HTR-8/SVneo (cell line): ENCODE measurements at regions not wholly inside any gene's neighbourhood (a gene's known extent, or its start where the extent isn't known, plus 50 kb on each side); places are given as distances from the start of the nearest gene placed in this dataset.
A peak's percentile ranks its signal among the peaks of the same experiment; 100 is the strongest.
"Not testable (repeated sequence)": the region's sequence is repeated elsewhere in the genome, so short reads cannot be mapped to it uniquely, and the experiment has no call there.

Source experiments
- DNase-seq: peaks from one replicate; pipeline ENCODE4 v3.0.0; 2011; ENCODE audit warnings: low spot score, mixed read lengths; ENCODE audit not compliant: insufficient read length
- FAIRE-seq: peaks from 2 replicates; lab custom pipeline; 2011; peaks lifted over from hg19 to GRCh38; lab: Jason Lieb, UNC

- DNase-seq, result no peak
- FAIRE-seq, result no peak
Observed at GRCh38 chr17:74118504-74118903, 85.0 kb upstream of the RPL38 start.

DNA sequence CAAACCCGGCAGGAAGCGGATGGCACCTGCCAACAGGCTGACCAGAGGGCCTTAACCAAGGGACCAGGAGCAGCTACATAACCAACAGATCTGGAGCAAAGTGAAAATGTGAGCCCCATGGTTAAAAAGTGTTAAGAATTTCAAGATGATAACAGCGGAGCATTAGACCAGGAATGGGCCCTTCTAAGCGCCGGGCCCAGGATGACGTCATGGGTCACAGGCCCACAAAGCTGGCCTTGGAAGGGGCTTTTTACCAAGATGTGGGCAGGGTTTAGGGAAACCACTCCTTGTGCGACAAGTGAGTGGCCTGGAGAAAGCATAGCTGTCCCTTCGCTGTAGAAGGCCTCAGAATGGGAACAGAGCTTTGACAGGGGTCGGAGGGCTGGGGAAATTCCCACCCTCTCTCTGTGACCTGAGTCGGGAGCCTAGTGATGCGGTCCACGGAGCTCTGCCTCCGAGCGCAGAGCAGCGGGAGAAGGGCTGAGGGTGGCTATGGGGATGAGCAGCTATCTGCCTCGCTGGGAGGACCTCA is 84.4 kb upstream of the RPL38 start:
- FAIRE-seq, result no peak
- DNase-seq, result no peak

DNA sequence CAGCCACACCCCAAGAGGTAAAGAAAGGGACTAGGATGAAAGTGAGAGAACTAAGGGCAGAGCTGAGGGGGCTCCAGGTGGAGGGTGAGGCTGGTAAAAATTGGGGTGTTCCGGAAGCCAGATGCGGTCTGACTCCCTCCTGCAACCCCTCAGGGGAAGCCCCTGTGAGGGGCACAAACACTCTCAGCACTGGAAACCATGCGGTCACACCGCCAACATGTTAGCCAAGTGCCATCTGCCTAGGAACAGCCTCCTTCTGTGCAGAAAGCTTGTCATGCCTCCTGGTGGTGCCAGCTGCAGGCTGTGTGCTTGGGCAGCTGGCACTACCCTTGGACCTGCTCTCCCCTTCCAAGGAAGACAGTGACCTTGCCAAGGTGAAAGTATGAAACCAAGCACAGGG is 83.5 kb upstream of the RPL38 start:
- DNase-seq (no peak), FAIRE-seq (no peak)

- FAIRE-seq, result no peak
- no peak for DNase-seq
Observed at GRCh38 chr17:74123350-74123749, 80.1 kb upstream of the RPL38 start.

- no peak for FAIRE-seq
Observed at GRCh38 chr17:74123866-74124444, 79.5 kb upstream of the RPL38 start.

GRCh38 chr17:74125156-74125555 is 78.3 kb upstream of the RPL38 start:
- DNase-seq, result no peak
- no peak for FAIRE-seq

More at GRCh38 chr17:74123866-74124444, 79.5 kb upstream of the RPL38 start:
- DNase-seq, result no peak

DNA sequence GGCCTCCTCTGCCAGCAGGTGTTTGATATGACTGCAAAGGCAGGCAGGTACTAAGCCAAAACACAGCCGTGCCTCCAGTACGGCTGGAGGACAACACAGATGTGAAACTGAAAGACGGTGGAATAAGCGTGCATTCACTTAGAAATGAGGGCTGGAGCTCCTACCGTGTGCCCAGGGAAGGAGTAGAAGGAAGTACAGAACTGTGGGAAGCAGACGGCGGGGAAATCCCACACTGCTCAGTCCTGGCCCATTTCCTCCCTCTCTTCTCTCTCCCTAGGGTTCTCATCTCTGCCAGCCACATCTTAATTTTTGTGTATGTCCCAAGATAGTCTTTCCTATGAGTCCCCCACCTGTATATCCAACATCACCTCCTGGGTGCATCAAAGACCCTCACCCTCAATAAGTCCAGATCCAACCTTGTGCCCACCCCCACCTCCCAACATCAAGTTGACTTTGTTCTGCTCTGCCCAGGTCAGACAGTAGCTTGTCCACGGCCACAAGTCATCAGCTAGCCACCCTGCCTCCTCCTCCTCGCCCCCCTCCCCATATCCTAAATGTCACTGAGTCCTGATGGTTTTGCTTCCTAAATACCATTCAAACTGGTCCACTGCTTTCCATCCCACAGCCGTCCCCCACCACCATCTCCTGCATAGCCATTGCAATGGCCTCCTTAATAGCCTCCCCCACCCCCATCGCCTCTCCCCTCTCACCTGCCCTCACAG is 77.1 kb upstream of the RPL38 start:
- FAIRE-seq, result no peak
- no peak for DNase-seq

DNA sequence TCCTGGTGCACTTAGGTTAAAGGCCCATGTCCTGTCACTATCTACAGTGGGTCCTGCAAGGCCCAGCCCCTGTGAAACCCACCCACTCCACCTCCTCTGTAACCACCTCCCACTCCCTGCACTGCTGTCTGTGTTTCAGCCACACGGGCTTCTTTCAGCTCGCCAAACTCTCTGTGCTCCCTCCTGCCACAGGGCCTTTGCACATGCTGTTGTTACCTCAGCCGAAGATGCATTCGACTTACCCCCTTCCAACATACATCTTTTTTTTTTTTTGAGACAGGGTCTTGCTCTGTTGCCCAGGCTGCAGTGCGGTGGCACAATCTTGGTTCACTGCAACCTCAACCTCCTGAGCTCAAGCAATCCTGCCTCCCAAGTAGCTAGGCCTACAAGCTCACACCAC is 76.5 kb upstream of the RPL38 start:
- no peak for DNase-seq
- no peak for FAIRE-seq

- no peak for DNase-seq
- FAIRE-seq, result no peak
Observed at GRCh38 chr17:74128456-74129211, 74.8 kb upstream of the RPL38 start.

DNA sequence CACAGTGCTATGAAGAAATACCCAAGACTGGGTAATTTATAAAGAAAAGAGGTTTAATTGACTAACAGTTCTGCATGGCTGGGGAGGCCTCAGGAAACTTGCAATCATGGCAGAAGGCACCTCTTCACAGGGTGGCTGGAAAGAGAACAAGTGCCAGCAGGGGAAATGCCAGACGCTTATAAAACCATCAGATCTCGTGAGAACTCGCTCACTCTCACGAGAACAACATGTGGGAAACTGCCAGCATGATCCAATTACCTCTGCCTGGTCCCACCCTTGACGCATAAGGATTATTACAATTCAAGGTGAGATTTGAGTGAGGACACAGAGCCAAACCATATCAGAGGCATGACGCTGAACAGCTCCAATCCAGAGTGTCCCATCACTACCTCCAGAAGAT is 73.7 kb upstream of the RPL38 start:
- peak; percentile 58 for FAIRE-seq
- DNase-seq, result not testable (repeated sequence)

DNA sequence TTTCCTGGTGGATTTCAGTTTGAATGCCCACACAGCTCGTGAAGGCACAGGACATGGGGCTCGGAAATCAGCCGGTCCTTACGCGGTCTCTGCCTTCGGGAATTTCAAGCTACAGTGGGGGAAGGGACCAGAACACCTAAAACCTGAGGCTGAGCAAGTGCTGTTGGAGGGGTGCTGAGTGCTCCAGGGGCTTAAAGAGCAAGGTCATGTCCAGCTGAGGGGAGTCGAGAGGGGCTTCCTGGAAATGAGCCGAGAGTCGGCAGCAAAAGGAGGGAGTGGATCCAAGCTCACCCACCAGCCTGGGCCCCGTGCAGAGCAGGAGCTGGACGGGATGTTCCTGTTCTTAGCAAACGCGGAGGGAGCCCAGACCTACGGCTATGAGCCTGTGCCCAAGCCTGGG is 73.2 kb upstream of the RPL38 start:
- DNase-seq (no peak), FAIRE-seq (no peak)

GRCh38 chr17:74130841-74131240 is 72.6 kb upstream of the RPL38 start:
- FAIRE-seq, result no peak

DNA sequence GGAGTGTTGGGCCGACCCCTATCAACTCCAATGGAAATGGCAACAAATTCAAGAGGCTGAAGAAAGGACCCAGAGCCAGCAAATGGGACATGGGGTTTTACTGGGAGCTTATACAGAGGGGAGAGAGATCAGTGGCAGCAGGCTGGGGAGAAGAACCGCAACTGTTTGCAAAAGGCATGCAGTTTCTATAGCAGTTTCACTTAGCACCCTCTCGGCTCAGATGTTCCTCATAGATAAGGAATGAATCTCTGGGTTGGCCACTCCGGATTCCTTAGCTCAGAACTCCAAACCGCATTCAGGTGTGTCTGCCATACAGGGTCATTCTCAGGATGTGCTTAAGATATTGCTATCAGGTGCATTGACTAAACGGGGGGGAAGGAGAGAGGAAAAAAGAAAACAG is 71.1 kb upstream of the RPL38 start:
- DNase-seq (no peak), FAIRE-seq (no peak)

More at GRCh38 chr17:74130841-74131240, 72.6 kb upstream of the RPL38 start:
- no peak for DNase-seq

DNA sequence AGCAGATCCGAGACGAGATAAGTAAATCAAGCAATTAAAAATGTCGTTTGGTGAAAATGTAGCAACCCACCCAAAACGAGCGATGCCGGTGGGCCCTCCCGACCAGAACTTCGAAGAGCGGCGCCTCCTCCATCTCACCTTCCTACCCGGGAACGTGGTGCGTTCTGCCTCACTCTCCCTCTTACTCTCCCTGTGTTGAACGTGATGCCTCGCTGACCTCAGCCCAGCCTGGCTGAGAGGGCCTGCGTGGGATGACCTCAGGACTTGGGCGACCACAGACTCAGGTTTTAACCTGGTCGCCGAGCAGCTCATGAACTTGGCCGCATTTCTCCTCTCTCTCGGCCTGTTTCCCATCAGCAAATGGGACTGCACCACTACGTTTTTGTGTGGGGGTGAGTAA is 69.7 kb upstream of the RPL38 start:
- FAIRE-seq, result no peak
- no peak for DNase-seq

GRCh38 chr17:74134234-74134633 is 69.2 kb upstream of the RPL38 start:
- not testable (repeated sequence) for FAIRE-seq

DNA sequence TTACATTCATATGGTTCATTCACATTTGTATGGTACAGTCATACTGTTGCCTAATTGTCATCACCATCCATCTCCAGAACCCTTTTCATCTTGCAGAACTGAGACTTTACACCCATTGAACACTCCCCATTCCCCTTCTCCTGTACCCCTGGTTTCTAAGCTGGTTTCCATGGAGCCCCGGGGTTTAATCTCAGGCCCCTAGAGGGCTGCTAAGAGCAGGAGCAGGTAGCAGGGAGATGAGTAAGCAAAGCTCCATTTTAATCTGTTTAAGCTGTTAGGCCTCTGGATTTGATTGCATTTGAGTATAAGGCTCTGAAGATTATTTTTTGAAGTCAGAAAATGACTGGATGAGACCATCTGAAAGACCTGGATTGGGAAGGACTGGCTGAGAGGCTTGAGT is 68.5 kb upstream of the RPL38 start:
- DNase-seq, result no peak
- FAIRE-seq, result peak; percentile 9

More at GRCh38 chr17:74134234-74134633, 69.2 kb upstream of the RPL38 start:
- DNase-seq, result not testable (repeated sequence)

DNA sequence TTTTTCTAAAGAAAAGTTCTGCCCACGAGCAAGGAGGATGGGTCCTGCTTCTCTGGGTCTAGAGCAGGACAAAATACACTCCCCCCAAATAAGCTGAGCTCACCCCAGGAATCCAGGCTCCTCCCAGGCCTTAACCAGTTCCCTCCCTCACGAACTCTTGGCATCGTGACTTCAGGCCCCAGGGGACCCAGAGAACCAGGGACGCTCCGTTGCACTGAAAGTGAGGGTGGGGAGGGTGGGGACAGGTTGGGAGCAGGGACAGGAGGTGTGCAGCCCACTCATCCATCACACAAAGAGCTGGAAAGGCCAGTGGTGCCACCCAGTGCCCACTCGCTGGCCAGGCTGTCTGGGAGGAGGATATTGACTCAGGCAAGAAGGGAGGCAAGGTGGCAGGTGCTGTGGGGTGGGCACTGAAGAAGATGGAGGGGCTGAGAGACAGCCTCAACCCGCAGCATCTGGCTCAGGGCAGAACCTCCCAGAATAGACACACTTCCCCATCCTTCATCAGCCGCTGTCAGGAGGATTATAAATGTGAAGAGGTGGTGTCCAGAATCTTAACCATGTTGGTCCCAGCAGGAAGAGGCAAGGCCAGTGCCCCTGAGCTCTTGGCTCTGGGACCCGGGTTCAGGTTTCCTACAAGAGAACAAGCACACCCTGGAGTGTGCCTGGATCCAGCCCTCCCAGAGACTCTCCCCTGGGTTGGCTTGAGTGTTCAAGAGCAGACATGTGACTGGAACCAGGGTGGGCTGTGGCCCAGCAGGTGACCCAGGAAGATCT is 67.9 kb upstream of the RPL38 start:
- DNase-seq (no peak), FAIRE-seq (no peak)

DNA sequence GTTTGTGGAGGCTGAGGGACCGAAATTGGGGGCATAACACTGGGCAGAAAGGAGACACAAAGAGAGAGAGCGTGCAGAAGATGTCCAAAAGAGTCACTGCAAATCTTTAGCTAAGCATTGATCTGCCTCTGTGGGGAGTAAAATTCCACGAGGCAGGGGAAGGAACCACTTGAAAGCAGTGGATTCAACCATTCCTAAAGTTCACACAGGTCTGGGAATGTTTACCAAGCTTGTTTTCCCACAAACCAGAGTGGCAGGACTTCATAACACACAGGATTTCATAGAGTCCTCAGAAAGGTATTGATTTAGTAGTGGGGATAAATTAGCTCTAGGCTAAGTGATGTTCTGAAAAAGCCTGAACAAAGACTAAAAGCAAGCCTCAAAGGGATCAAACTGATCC is 66.1 kb upstream of the RPL38 start:
- no peak for DNase-seq
- no peak for FAIRE-seq

DNA sequence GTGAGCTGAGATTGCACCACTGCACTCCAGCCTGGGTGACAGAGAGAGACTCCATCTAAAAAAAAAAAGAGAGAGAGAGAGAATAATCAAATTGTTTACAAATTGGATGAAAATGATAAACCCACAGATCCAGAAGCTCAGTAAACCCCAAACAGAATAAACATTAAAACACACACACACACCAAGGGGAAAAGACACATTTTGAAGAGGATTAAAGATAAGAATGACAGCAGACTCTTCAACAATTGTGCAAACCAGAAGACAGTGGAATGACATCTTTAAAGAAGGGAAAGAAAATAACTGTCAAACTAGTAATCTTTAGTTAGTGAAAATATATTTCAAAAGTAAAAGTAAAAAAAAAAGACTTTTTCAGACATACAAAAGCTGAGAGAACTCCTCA is 64.4 kb upstream of the RPL38 start:
- FAIRE-seq, result no peak
- DNase-seq, result no peak

DNA sequence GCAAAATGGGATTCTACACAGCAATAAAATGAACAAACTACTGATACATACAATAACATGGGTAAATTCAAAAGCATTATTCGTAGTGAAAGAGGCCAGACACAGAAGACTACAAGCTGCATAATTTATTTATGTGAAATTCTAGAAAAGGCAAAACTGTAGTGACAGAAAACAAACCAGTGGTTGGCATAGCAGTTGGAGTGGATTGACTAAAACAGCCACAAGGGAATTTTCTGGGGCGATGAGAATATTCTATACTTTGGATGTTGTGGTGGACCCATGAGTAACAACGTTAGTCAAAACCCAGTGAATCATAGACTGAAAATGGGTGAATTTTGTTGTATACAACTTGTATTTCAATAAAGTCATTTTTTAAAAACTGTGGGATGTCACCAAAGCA is 63.2 kb upstream of the RPL38 start:
- FAIRE-seq (no peak), DNase-seq (no peak)
